NT2/D1 (cell line): ENCODE measurements at regions not wholly inside any gene's neighbourhood (a gene's known extent, or its start where the extent isn't known, plus 50 kb on each side); places are given as distances from the start of the nearest gene placed in this dataset.

Experiments used
- SUZ12 ChIP-seq: IDR thresholded peaks from 2 replicates; pipeline ENCODE4 v1.6.1; 2011; ENCODE audit not compliant: insufficient read length, insufficient read depth; ENCODE audit errors: extremely low read depth
- YY1 ChIP-seq: IDR thresholded peaks from 2 replicates; pipeline ENCODE4 v1.6.1; 2011; ENCODE audit not compliant: insufficient read length, insufficient read depth
- ZNF274 ChIP-seq: IDR thresholded peaks from 2 replicates; pipeline ENCODE4 v1.6.1; 2011; ENCODE audit warnings: mild to moderate bottlenecking, low read depth, low read length

DNA sequence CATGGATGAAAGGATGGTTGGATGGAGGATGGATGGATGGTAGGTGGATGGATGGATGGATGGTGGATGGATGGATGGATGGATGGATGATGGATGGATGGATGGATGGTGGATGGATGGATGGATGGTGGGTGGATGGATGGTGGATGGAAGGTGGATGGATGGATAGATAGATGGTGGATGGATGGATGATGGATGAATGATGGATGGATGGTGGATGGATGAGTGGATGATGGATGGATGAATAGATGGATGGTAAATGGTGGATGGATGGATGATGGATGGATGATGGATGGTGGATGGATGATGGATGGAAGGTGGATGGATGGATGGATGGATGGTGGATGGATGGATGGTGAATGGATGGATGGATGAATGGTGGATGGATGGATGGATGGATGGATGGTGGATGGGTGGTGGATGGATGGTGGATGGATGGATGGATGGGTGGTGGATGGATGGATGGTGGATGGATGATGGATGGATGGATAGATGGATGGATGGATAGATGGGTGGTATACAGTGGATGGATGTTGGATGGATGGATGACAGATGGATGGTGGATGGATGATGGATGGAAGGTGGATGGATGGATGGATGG is 350.8 kb downstream of the BRD1 start:
- TF ChIP-seq YY1 (no peak), ZNF274 (no peak), SUZ12 (no peak)
